Nephron (organoid): ENCODE measurements at regions not wholly inside any gene's neighbourhood (a gene's known extent, or its start where the extent isn't known, plus 50 kb on each side); places are given as distances from the start of the nearest gene placed in this dataset.
"Not testable (repeated sequence)": the region's sequence is repeated elsewhere in the genome, so short reads cannot be mapped to it uniquely, and the experiment has no call there.

Experiments
- H3K27ac Mint-ChIP-seq, 3 experiments: 2 replicates each; pipeline ENCODE4 v1.8.0; 2020; ENCODE audit warnings: mixed read lengths in 3 of 3, mild to moderate bottlenecking in 2 of 3, moderate library complexity in 1 of 3
- H3K27me3 Mint-ChIP-seq: 2 replicates; pipeline ENCODE4 v1.8.0; 2021; ENCODE audit warnings: low read depth, mild to moderate bottlenecking, moderate library complexity, mixed read lengths
- H3K36me3 Mint-ChIP-seq: 2 replicates; pipeline ENCODE4 v1.8.0; 2020; ENCODE audit warnings: low read depth, mixed read lengths
- H3K4me1 Mint-ChIP-seq: 2 replicates; pipeline ENCODE4 v1.8.0; 2020; ENCODE audit warnings: mixed read lengths
- H3K4me3 Mint-ChIP-seq, 3 experiments: 2 replicates each; pipeline ENCODE4 v1.8.0; 2020; ENCODE audit warnings: mild to moderate bottlenecking in 3 of 3, mixed read lengths in 3 of 3, moderate library complexity in 2 of 3
- H3K9me3 Mint-ChIP-seq: 2 replicates; pipeline ENCODE4 v1.8.0; 2020; ENCODE audit warnings: mixed read lengths
- CTCF ChIP-seq, 3 experiments: fragments of 200-600 bp; sonication (generic); IDR thresholded peaks; one replicate each; pipeline ENCODE4 v1.5.0; 2021; ENCODE audit warnings: antibody characterized with exemption in 3 of 3; ENCODE audit not compliant: unreplicated experiment in 3 of 3

DNA sequence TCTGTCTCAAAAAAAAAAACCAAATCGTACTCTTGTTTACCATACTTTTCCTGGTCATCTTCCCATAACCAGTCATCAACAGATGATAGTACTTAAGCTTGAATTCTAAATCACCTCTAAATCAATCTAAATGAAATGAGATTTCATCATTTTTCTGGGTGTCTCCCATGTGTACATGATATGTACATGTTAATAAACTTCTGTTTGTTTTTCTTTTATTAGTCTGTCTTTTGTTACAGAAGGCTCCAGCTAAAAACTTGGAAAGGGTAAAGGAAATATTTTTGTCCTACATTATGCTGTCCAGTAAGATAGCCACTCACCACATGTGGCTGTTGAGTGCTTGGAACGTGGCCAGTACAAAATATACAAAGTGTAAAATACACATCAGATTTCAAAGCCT, 78.7 kb upstream of the MSH6 start:
- TF ChIP-seq CTCF (IDR thresholded peaks at IDR 0.05; ENCODE audit: unreplicated experiment in 3 of 3), result no peak
- H3K27me3 Mint-ChIP-seq, result peaks cover 10% of the 10 kb centered on the region
- H3K4me1 Mint-ChIP-seq, result no peaks in the 10 kb centered on the region
- no peak overlapping the region for H3K27ac Mint-ChIP-seq
- H3K36me3 Mint-ChIP-seq, result no peaks in the 10 kb centered on the region
- peaks cover 3% of the 10 kb centered on the region for H3K9me3 Mint-ChIP-seq
- no peak overlapping the region for H3K4me3 Mint-ChIP-seq

GRCh38 chr2:47699533-47700215, 83.3 kb upstream of the MSH6 start:
- Mint-ChIP-seq H3K9me3 (peaks cover 3% of the 10 kb centered on the region), H3K27me3 (no peaks in the 10 kb centered on the region), H3K27ac (no peak overlapping the region), H3K4me3 (no peak overlapping the region), H3K4me1 (peaks cover 12% of the 10 kb centered on the region), H3K36me3 (no peaks in the 10 kb centered on the region)
- no peak for TF ChIP-seq CTCF (IDR thresholded peaks at IDR 0.05; ENCODE audit: unreplicated experiment in 3 of 3)

DNA sequence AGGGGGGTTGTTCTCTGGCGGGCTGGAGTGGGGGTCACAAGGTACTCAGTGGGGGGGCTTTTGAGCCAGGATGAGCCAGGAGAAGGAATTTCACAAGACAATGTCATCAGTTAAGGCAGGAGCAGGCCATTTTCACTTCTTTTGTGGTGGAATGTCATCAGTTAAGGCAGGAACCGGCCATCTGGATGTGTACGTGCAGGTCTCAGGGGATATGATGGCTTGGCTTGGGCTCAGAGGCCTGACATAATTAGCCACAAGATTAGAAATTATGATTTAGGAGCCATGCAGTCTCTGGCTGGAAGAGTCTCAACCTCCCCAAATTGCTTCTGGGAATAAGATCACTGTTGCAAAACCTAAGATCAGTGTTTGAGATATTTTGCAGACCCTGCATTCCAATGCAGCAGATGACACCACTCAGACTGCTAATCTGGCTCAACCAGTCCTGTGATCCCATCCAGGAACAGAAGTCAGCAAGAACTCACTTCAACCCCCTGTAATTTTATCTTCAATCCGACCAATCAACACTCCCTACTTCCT, 84.4 kb upstream of the MSH6 start:
- H3K36me3 Mint-ChIP-seq, H3K27me3 Mint-ChIP-seq, H3K9me3 Mint-ChIP-seq, H3K4me3 Mint-ChIP-seq: not testable (repeated sequence)
- Mint-ChIP-seq H3K4me1 (peaks cover 12% of the 10 kb centered on the region), H3K27ac (peak overlapping the region; percentile 1 to 61 (median 8))

DNA sequence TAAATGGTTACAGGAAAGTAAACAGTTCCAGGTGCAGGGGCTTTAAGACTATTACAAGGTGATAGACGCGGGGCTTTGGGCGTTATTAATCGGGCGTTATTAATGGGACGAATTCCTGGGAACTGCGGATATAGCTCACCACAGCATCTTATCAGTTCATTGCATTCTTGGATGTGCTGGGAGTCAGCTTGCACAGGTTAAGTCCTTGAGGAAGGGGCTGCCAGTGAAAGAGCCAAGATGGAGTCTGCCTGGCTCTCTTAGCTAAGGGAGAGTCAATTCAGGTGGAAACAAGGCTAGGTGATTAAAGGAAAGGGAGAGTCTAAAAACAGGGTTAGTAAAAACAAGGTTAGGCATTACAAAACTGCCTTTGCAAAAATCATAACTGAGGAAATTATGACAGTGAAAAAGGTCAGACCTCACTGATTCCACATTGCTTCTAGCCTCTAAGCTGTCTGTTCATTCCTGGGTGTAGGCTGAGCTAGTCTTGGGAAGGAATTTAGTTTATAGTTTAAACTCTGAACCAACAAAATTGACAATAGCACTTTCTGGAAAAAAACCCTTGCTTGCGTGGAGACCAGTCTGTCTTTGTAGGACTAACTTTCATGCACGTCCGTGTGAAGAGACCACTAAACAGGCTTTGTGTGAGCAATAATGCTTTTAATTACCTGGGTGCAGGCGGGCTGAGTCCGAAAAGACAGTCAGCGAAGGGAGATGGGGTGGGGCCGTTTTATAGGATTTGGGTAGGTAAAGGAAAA, 85.1 kb upstream of the MSH6 start:
- H3K9me3 Mint-ChIP-seq, H3K4me3 Mint-ChIP-seq, H3K36me3 Mint-ChIP-seq, H3K27me3 Mint-ChIP-seq: not testable (repeated sequence)
- peak overlapping the region in 2 of 3 experiments; percentile 1 to 61 for H3K27ac Mint-ChIP-seq
- peaks cover 12% of the 10 kb centered on the region for H3K4me1 Mint-ChIP-seq

- Mint-ChIP-seq H3K4me1 (peaks cover 12% of the 10 kb centered on the region), H3K36me3 (no peaks in the 10 kb centered on the region), H3K27me3 (no peaks in the 10 kb centered on the region), H3K27ac (no peak overlapping the region), H3K9me3 (peaks cover 3% of the 10 kb centered on the region), H3K4me3 (no peak overlapping the region)
- no peak for TF ChIP-seq CTCF (IDR thresholded peaks at IDR 0.05; ENCODE audit: unreplicated experiment in 3 of 3)
Observed at GRCh38 chr2:47697000-47697601, 85.8 kb upstream of the MSH6 start.

- Mint-ChIP-seq H3K4me1 (peaks cover 12% of the 10 kb centered on the region), H3K9me3 (peaks cover 3% of the 10 kb centered on the region), H3K4me3 (no peak overlapping the region), H3K36me3 (no peaks in the 10 kb centered on the region), H3K27ac (no peak overlapping the region), H3K27me3 (no peaks in the 10 kb centered on the region)
- no peak for TF ChIP-seq CTCF (IDR thresholded peaks at IDR 0.05; ENCODE audit: unreplicated experiment in 3 of 3)
Observed at GRCh38 chr2:47696478-47696831, 86.5 kb upstream of the MSH6 start.
